ENCODE measurements at regions not wholly inside any gene's neighbourhood (a gene's known extent, or its start where the extent isn't known, plus 50 kb on each side); places are given as distances from the start of the nearest gene placed in this dataset.

DNA sequence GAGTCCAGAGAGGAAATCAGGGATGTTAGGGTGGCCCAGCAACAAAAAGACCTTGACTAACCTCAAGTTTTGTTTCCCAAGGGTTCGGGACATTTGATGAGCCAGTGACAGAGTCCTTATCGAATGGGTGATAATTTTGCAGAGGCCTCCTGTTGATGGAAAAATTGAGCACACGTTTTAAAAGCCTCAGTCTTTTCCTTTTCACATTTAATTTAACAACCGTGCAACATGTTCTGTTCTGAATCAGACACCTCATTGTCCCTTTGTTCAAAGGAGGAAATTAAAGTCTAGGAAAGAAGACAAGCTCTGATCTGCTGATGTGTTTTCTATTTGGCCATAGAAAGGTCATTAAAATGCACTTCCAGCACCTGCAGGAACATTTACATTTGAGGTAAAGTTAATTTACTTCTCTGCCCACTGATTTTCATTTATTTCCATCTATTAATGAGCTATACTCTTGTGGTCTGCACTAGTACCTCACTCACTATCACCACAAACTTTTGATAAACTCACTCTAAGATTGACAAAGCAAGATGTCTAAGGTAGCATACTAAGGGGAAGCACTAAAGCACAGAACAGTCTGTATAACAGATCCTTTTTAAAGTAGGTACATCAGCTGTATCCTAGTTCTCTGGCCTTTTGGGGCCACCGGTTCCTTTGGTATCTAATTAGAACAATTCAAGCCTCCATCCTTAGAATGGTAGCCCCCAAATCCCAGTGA lies 147.0 kb downstream of the RPAP3 start:
- DNase-seq: no peak

- DNase-seq: no peak
Observed at GRCh38 chr12:47557386-47557785, 148.4 kb downstream of the RPAP3 start.

GRCh38 chr12:47556261-47557030 lies 149.4 kb downstream of the RPAP3 start:
- no peak for DNase-seq

DNA sequence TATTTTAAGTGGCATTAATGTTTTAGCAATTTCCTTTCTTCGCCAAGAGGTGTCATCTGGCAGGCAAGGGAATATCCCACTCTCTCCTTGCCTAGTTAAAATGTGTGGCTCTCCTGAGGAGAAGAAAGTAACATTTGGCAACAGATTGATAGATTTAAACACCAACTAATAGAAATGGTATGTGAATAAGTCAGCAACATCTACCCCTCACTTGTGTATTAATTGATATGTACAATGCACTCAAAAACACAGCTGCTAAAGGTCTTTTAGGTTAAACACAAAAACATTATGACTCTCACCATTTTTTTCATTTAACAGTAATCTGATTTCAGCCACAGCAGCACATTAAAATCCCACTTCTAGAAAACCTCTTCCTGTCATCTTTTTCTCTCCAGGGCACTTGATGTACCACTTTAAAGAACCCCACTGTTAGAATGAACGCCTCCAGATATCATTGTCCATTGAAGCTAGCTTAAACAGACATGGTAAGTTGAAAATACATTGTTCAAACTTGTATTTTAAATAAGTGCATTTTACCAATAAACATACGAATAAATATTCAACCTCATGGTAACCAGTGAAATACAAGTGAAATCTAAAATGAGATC lies 151.7 kb downstream of the RPAP3 start:
- no peak for DNase-seq

- DNase-seq: no peak
Observed at GRCh38 chr12:47553266-47553665, 152.6 kb downstream of the RPAP3 start.

DNA sequence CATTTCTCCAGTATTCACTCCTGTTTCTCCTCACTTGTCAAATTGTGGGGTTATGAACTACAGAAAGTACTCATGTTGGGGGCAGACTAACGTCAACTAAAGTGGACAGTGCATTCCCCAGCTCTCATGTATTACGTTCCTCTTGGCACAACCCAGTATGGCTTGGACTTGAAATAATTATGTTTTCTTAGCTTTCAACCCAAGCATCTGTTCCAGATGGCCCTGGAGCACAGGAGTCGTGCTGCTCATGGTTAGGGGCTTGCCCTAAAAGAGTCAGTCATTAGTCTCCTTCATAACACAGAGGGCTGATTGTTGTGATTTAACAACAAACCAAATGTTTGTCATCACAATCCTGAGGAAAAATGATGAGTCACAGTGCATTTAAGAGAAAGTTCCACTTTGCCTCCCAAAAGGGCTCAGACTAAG lies 154.4 kb downstream of the RPAP3 start:
- DNase-seq: no peak

- DNase-seq: no peak
Observed at GRCh38 chr12:47549258-47549657, 156.6 kb downstream of the RPAP3 start.

- DNase-seq: no peak
Observed at GRCh38 chr12:47548401-47548800, 157.4 kb downstream of the RPAP3 start.

DNA sequence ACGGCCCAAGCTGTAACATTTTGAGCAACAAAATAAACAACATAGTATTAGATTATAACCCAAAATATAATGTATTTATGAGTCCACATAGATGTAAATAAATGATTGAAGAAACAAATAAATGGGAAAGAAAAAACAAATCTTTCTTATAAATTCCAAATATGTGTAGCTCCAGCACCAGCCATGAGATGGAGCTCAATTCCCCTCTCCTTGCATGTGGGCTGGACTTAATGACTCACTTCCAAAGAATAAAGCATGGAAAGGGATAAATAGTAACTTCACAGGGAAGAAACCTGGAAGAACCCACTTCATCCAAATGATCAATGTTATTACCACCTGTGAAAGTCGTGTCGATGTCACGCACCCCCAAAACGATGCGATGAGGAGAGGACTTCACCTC lies 158.8 kb downstream of the RPAP3 start:
- DNase-seq: no peak

GRCh38 chr12:47545938-47546609 lies 159.8 kb downstream of the RPAP3 start:
- DNase-seq: no peak

- no peak for DNase-seq
Observed at GRCh38 chr12:47534695-47535094, 171.1 kb downstream of the RPAP3 start.

- DNase-seq: no peak
Observed at GRCh38 chr12:47530050-47530449, 175.8 kb downstream of the RPAP3 start.

- DNase-seq: no peak
Observed at GRCh38 chr12:47527816-47528215, 178.0 kb downstream of the RPAP3 start.

GRCh38 chr12:47520029-47520428 lies 185.8 kb downstream of the RPAP3 start:
- DNase-seq: no peak

GRCh38 chr12:47517122-47517521 lies 188.7 kb downstream of the RPAP3 start:
- no peak for DNase-seq

GRCh38 chr12:47509398-47509851 lies 196.4 kb downstream of the RPAP3 start:
- no peak for DNase-seq

- no peak for DNase-seq
Observed at GRCh38 chr12:47507221-47507620, 198.6 kb downstream of the RPAP3 start.

GRCh38 chr12:47504775-47505446 lies 200.9 kb downstream of the RPAP3 start:
- DNase-seq: no peak

- no peak for DNase-seq
Observed at GRCh38 chr12:47493801-47494200, 212.0 kb downstream of the RPAP3 start.

DNA sequence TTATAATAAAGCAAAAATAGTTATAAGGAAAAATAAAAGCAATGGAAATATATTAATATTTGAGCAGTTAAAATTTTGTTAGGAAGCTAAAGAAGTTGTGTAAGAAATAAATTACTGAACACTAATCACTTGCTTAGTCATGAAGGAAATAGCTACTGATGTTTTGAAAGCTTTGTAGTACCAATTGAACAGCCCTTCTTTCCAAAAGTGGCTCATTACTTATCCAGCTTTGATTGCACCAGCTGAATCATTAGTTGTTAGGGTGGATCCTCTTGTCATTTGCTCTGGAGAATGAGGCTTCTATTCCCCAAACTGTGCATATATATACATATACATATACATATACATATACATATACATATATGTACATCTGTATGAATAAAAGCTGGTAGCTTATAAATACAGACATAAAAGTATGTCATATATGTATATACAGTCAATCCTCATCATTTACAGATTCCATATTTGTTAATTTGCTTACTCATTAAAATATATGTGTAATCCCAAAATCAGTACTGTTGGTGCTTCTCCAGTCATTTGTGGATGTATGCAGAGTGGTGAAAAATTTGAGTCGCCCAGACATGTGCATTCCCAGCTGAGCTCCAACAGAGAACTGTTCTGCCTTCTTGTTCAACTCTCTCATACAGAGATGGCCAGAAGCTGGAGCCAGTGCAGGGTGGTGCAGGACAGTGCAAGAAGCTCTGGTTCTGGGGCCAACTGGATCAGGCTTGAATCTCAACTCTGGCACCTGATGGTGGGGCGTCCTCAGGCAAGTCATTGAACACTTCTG lies 214.1 kb downstream of the RPAP3 start:
- DNase-seq: no peak

GRCh38 chr12:47488888-47489287 lies 216.9 kb downstream of the RPAP3 start:
- DNase-seq: no peak

- DNase-seq: no peak
Observed at GRCh38 chr12:47481041-47481440, 224.8 kb downstream of the RPAP3 start.
